Ishikawa (cell line): ENCODE measurements at regions not wholly inside any gene's neighbourhood (a gene's known extent, or its start where the extent isn't known, plus 50 kb on each side); places are given as distances from the start of the nearest gene placed in this dataset.

ENCODE experiments used
- NFIC ChIP-seq: IDR thresholded peaks from 2 replicates; pipeline ENCODE4 v1.6.1; 2012
- TAF1 ChIP-seq: IDR thresholded peaks from 2 replicates; pipeline ENCODE4 v1.6.1; 2012; ENCODE audit warnings: low read depth, mild to moderate bottlenecking

DNA sequence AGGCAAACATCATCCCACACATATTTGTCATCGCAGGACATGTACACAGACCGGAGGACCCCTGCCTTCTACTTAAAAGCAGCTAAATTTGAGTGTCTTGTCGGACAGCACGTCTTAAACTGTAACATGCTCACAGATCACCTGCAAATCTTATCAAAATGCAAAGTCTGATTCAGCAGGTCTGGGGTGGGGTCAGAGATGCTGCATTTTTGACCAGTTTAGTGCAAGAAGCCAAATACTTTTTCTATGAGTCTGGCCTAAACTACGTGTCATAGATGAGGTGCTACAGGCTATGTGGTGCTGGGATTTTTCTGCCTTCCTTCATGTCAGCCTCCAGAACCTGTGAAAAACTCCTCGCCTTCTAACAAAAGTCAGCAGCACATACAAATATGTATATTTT is 178.8 kb upstream of the LHX5 start:
- TF ChIP-seq TAF1: no peak
- TF ChIP-seq NFIC: no peak
